ENCODE measurements at regions not wholly inside any gene's neighbourhood (a gene's known extent, or its start where the extent isn't known, plus 50 kb on each side); places are given as distances from the start of the nearest gene placed in this dataset.

DNA sequence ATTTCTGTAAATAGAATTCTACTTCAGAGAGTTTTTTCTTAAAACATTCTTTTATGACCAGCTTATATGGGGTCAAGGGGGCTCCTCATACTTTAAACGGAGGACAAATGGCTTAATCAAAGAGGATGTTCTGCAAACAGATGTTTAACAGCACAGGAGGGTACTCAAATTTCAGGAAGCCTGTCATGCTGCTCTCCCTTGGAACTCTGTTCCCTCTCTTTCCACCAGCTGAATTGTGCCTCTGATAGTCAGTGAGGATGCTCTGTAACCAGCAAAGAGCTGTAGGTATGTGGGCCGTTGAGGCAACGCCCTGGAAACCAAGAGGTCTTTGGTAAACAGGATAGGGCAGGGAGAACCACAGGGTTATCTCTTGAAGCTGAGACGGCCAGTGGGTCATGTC, 161.1 kb downstream of the C5orf15 start:
- intact Hi-C loops (cut with DNase I), result no loop called here

DNA sequence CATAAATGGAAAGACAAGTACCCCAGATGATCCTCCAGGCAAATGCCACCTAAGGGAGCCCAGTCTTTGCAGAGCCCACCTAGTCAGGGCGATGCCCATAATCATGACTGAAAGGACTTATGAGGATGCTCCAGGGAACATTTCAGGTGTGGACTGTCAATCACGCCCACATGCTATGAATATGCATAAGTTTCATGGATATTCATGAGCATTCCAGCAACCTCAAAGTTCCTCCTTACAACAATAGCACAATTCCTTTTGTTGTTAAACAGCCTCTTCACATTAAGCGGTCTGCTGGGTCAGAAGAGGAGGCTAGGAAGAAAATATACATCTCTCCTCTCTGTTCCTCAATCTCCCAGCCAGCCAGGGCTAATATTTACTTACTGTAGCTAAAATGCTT, 161.6 kb downstream of the C5orf15 start:
- 45 to 78% (median 64%) methylated on average over 3 of the region's 3 CpGs for WGBS, 4 donors
- Histone ChIP-seq H3K27ac (no peak overlapping the region), H3K4me3 (no peak overlapping the region), H3K4me1 (replicated peaks in 1 of 2) (no peaks in the 10 kb centered on the region), H3K9me3 (replicated peaks in 1 of 3) (no peaks in the 10 kb centered on the region), H3K27me3 (no peaks in the 10 kb centered on the region), H3K36me3 (replicated peaks in 1 of 2) (no peaks in the 10 kb centered on the region)
- DNase-seq, result no peak
- TF ChIP-seq, protein P1, sequence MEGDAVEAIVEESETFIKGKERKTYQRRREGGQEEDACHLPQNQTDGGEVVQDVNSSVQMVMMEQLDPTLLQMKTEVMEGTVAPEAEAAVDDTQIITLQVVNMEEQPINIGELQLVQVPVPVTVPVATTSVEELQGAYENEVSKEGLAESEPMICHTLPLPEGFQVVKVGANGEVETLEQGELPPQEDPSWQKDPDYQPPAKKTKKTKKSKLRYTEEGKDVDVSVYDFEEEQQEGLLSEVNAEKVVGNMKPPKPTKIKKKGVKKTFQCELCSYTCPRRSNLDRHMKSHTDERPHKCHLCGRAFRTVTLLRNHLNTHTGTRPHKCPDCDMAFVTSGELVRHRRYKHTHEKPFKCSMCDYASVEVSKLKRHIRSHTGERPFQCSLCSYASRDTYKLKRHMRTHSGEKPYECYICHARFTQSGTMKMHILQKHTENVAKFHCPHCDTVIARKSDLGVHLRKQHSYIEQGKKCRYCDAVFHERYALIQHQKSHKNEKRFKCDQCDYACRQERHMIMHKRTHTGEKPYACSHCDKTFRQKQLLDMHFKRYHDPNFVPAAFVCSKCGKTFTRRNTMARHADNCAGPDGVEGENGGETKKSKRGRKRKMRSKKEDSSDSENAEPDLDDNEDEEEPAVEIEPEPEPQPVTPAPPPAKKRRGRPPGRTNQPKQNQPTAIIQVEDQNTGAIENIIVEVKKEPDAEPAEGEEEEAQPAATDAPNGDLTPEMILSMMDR (IDR thresholded peaks at IDR 0.05), result no peak
- no peak for TF ChIP-seq POLR2A (IDR thresholded peaks at IDR 0.05)
- intact Hi-C loops (cut with DNase I), result no loop called here

More for the DNA sequence above, 161.1 kb downstream of the C5orf15 start:
- Histone ChIP-seq H3K27ac (no peak overlapping the region), H3K4me1 (replicated peaks in 1 of 2) (no peaks in the 10 kb centered on the region), H3K36me3 (replicated peaks in 1 of 2) (no peaks in the 10 kb centered on the region), H3K9me3 (replicated peaks in 1 of 3) (no peaks in the 10 kb centered on the region), H3K4me3 (no peak overlapping the region), H3K27me3 (no peaks in the 10 kb centered on the region)
- DNase-seq, result no peak
- TF ChIP-seq, protein P1 (IDR thresholded peaks at IDR 0.05), result no peak
- TF ChIP-seq POLR2A (IDR thresholded peaks at IDR 0.05), result no peak
- WGBS, 4 donors, result 20 to 30% (median 26%) methylated on average over 4 of the region's 4 CpGs

DNA sequence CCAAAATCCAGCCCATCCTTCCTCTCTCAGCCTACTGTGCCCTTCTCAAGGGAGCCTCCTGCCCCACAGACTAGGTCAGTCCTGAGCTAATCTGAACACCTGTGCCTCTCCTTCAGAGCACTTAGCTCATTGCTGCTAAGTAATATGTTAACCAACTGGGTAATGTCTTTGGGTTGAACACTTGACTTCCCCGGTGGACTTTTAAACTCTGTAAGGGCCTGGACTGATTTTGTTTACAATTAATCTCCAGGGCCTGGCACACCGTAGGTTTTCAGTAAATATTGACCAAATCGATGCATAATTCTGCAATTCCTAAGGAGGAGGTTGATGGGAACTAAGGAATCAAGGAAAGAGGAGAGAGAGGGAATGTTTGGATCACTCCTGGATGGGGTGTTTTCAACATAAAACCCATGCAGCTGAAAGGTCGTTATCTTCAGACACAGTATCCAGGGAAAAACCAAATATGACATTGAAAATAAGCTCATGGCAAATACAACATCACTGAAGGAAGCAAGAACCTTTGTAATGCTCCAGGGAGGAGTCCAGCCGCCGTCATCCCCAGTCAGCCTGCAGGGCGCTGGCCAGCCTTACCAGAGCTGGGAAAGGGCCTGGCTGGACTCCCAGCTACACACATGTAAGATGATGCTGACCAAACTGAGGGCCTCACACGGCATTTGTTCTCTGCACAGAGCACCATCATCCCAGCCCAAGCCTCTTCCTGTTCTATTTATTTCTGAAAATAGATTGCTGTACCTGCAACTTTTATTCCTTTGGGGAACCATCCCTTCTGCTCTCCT, 166.3 kb downstream of the C5orf15 start:
- Histone ChIP-seq H3K36me3 (replicated peaks in 1 of 2) (no peaks in the 10 kb centered on the region), H3K9me3 (replicated peaks in 1 of 3) (no peaks in the 10 kb centered on the region), H3K4me3 (no peak overlapping the region), H3K4me1 (replicated peaks in 1 of 2) (no peaks in the 10 kb centered on the region), H3K27me3 (no peaks in the 10 kb centered on the region), H3K27ac (no peak overlapping the region)
- intact Hi-C loops (cut with DNase I), result no loop called here
- WGBS, 4 donors, result 59 to 69% (median 64%) methylated on average over 7 to 8 of the region's 8 CpGs
- no peak for DNase-seq
- no peak for TF ChIP-seq POLR2A (IDR thresholded peaks at IDR 0.05)
- TF ChIP-seq, protein P1 (IDR thresholded peaks at IDR 0.05), result no peak

DNA sequence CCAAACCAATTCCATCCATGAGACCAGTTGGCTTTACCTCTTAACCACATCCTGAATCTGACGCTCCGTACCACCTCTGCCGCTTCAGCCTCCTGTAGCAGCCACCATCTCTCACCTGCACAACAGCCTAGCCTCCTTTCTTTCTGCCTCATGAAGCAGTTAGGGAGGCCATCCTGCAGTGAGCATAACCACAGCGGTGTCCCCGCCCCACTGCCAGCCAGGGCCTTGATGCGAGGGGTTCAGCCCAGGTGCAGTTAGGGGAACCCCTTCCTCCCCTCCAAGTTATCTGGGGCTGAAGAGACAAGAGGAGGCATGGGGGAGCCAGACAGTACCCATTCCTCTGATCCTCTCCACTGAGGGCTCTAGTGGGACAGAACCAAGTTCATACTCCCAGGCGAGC, 167.0 kb downstream of the C5orf15 start:
- no peak for TF ChIP-seq POLR2A (IDR thresholded peaks at IDR 0.05)
- TF ChIP-seq, protein P1 (IDR thresholded peaks at IDR 0.05), result no peak
- WGBS, 4 donors, result 92 to 95% (median 93%) methylated on average over 6 to 7 of the region's 7 CpGs
- H3K4me1 ChIP-seq (replicated peaks in 1 of 2), result no peaks in the 10 kb centered on the region
- no peaks in the 10 kb centered on the region for H3K9me3 ChIP-seq (replicated peaks in 1 of 3)
- DNase-seq, result no peak
- H3K36me3 ChIP-seq (replicated peaks in 1 of 2), result no peaks in the 10 kb centered on the region
- H3K27ac ChIP-seq, result no peak overlapping the region
- no peaks in the 10 kb centered on the region for H3K27me3 ChIP-seq
- intact Hi-C loops (cut with DNase I), result no loop called here
- no peak overlapping the region for H3K4me3 ChIP-seq

Data from adrenal gland (tissue), 9 donors.